ENCODE measurements at regions not wholly inside any gene's neighbourhood (a gene's known extent, or its start where the extent isn't known, plus 50 kb on each side); places are given as distances from the start of the nearest gene placed in this dataset.

DNA sequence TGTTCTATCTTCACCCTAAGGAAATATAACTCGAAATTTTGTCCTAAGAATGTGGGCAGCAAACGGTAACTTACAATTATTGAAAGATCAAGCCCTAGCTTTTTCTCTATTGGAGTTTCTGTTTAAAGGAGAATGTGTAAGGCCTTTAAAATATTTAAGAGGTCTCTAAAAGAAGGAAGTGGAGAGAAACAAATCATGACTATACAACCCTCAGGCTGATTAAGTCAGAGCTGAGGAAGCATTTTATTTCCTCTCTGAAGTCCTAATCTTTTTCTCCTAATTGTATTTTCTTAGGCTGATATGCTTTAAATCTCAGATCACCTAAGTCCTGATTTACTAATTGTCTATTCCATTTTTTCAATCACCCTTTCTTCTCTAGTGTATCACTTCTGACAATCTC is 1708.8 kb upstream of the C9orf72 start:
- no peaks in the 10 kb centered on the region for H3K4me1 ChIP-seq
- WGBS, 4 donors = 64 to 73% (median 67%) methylated on average over 2 of the region's 2 CpGs
- DNase-seq (no peak), ATAC-seq (no peak)
- no peak overlapping the region for H3K4me3 ChIP-seq
- intact Hi-C loops (cut with DNase I) = no loop called here
- H3K27ac ChIP-seq = no peak overlapping the region
- H3K9me3 ChIP-seq = no peaks in the 10 kb centered on the region
- TF ChIP-seq, protein P1, sequence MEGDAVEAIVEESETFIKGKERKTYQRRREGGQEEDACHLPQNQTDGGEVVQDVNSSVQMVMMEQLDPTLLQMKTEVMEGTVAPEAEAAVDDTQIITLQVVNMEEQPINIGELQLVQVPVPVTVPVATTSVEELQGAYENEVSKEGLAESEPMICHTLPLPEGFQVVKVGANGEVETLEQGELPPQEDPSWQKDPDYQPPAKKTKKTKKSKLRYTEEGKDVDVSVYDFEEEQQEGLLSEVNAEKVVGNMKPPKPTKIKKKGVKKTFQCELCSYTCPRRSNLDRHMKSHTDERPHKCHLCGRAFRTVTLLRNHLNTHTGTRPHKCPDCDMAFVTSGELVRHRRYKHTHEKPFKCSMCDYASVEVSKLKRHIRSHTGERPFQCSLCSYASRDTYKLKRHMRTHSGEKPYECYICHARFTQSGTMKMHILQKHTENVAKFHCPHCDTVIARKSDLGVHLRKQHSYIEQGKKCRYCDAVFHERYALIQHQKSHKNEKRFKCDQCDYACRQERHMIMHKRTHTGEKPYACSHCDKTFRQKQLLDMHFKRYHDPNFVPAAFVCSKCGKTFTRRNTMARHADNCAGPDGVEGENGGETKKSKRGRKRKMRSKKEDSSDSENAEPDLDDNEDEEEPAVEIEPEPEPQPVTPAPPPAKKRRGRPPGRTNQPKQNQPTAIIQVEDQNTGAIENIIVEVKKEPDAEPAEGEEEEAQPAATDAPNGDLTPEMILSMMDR (IDR thresholded peaks at IDR 0.05) = no peak
- no peak for TF ChIP-seq POLR2A (IDR thresholded peaks at IDR 0.05)
- no peaks in the 10 kb centered on the region for H3K27me3 ChIP-seq
- no peaks in the 10 kb centered on the region for H3K36me3 ChIP-seq

GRCh38 chr9:29285818-29286217 is 1712.5 kb upstream of the C9orf72 start:
- Histone ChIP-seq H3K36me3 (no peaks in the 10 kb centered on the region), H3K27ac (no peak overlapping the region), H3K27me3 (no peaks in the 10 kb centered on the region), H3K9me3 (no peaks in the 10 kb centered on the region), H3K4me1 (no peaks in the 10 kb centered on the region), H3K4me3 (no peak overlapping the region)
- TF ChIP-seq POLR2A (IDR thresholded peaks at IDR 0.05) = no peak
- TF ChIP-seq, protein P1 (IDR thresholded peaks at IDR 0.05) = no peak
- DNase-seq (no peak), ATAC-seq (no peak)
- intact Hi-C loops (cut with DNase I) = no loop called here
- WGBS, 4 donors = 24 to 37% (median 34%) methylated on average over 3 of the region's 3 CpGs

DNA sequence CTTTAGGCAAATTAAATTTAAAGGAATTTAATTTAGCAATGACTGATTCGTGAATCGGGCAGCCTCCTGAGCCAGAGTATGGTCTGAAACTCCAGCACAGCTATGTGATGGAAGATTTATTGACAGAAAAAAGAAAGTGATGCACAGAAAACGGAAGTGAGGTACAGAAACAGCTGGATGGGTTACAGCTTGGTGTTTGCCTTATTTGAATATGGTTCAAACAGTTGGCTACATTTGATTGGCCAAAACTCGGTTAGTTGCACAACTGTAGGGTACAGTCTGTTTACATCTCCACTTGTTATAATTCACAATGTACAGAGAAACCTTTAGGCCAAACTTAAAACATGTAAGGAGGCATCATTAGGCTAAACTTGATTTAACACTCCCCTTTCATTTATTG is 1716.1 kb upstream of the C9orf72 start:
- intact Hi-C loops (cut with DNase I) = no loop called here
- DNase-seq = no peak
- no peaks in the 10 kb centered on the region for H3K4me1 ChIP-seq
- WGBS, 4 donors = 58 to 66% (median 61%) methylated on average over 4 of the region's 4 CpGs
- no peaks in the 10 kb centered on the region for H3K36me3 ChIP-seq
- no peaks in the 10 kb centered on the region for H3K27me3 ChIP-seq
- no peak overlapping the region for H3K4me3 ChIP-seq
- no peak for TF ChIP-seq POLR2A (IDR thresholded peaks at IDR 0.05)
- TF ChIP-seq, protein P1 (IDR thresholded peaks at IDR 0.05) = no peak
- peaks cover 0 to 20% (median under 1%) of the 10 kb centered on the region in 12 donors for H3K9me3 ChIP-seq
- ATAC-seq = no peak
- H3K27ac ChIP-seq = no peak overlapping the region

GRCh38 chr9:29290516-29290915 is 1717.2 kb upstream of the C9orf72 start:
- no peak for TF ChIP-seq POLR2A (IDR thresholded peaks at IDR 0.05)
- TF ChIP-seq, protein P1 (IDR thresholded peaks at IDR 0.05) = no peak
- H3K27me3 ChIP-seq = no peaks in the 10 kb centered on the region
- DNase-seq (no peak), ATAC-seq (no peak)
- intact Hi-C loops (cut with DNase I) = no loop called here
- H3K27ac ChIP-seq = no peak overlapping the region
- H3K4me1 ChIP-seq = no peaks in the 10 kb centered on the region
- peaks cover 0 to 23% (median 3%) of the 10 kb centered on the region in 12 donors for H3K9me3 ChIP-seq
- H3K36me3 ChIP-seq = no peaks in the 10 kb centered on the region
- WGBS, 4 donors = 41 to 61% (median 50%) methylated on average over 1 of the region's 1 CpG
- no peak overlapping the region for H3K4me3 ChIP-seq
